ENCODE measurements at regions not wholly inside any gene's neighbourhood (a gene's known extent, or its start where the extent isn't known, plus 50 kb on each side); places are given as distances from the start of the nearest gene placed in this dataset.

DNA sequence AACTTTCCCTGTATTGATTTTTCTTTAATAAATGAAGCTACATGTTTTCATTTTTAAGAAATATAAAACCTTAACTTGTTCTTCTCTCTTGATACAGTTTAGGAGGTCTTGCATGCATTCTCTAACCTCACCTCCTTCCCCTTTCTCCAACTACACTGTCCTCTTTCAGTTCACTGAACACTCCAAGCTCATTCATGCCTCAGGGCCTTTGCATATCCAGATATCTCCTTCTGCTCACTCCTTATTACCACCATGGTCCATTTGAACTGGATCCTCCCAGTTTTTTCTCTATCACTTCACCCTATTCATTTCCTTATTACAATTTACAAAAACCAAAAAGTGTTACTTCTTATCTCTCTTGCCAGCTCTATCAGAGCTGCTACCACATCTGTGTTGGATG lies 242.9 kb upstream of the PLEKHG7 start:
- TF ChIP-seq, protein P1, sequence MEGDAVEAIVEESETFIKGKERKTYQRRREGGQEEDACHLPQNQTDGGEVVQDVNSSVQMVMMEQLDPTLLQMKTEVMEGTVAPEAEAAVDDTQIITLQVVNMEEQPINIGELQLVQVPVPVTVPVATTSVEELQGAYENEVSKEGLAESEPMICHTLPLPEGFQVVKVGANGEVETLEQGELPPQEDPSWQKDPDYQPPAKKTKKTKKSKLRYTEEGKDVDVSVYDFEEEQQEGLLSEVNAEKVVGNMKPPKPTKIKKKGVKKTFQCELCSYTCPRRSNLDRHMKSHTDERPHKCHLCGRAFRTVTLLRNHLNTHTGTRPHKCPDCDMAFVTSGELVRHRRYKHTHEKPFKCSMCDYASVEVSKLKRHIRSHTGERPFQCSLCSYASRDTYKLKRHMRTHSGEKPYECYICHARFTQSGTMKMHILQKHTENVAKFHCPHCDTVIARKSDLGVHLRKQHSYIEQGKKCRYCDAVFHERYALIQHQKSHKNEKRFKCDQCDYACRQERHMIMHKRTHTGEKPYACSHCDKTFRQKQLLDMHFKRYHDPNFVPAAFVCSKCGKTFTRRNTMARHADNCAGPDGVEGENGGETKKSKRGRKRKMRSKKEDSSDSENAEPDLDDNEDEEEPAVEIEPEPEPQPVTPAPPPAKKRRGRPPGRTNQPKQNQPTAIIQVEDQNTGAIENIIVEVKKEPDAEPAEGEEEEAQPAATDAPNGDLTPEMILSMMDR (IDR thresholded peaks at IDR 0.05; ENCODE audit: low read depth, low read length), result no peak
- no peaks in the 10 kb centered on the region; the same call in 1 of the 2 replicates for H3K4me1 ChIP-seq
- no peak for DNase-seq
- H3K27me3 ChIP-seq, result no peaks in the 10 kb centered on the region
- H3K4me3 ChIP-seq (ENCODE audit: low read depth, low read length), result no peak overlapping the region
- no peaks in the 10 kb centered on the region for H3K9me3 ChIP-seq
- no peaks in the 10 kb centered on the region for H3K36me3 ChIP-seq

DNA sequence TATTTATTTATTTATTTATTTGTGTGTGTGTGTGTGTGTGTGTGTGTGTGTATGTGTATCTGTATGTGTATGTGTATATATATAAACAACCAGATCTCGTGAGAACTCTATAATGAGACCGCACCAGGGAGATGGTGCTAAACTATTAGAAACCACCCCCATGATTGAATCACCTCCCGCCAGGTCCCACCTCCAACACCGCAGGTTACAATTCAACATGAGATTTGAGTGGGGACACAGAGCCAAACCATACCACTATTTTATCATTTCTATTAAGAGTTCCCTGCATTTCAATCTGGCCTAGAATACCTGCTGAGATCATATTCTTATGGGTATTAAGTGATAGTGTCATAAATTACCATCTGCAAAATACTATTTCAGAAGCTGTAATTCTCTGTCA lies 243.8 kb upstream of the PLEKHG7 start:
- DNase-seq, result no peak
- TF ChIP-seq, protein P1 (IDR thresholded peaks at IDR 0.05; ENCODE audit: low read depth, low read length), result no peak
- no peaks in the 10 kb centered on the region for H3K36me3 ChIP-seq
- H3K27me3 ChIP-seq, result no peaks in the 10 kb centered on the region
- no peaks in the 10 kb centered on the region for H3K4me1 ChIP-seq
- no peak overlapping the region for H3K4me3 ChIP-seq (ENCODE audit: low read depth, low read length)
- H3K9me3 ChIP-seq, result no peaks in the 10 kb centered on the region

DNA sequence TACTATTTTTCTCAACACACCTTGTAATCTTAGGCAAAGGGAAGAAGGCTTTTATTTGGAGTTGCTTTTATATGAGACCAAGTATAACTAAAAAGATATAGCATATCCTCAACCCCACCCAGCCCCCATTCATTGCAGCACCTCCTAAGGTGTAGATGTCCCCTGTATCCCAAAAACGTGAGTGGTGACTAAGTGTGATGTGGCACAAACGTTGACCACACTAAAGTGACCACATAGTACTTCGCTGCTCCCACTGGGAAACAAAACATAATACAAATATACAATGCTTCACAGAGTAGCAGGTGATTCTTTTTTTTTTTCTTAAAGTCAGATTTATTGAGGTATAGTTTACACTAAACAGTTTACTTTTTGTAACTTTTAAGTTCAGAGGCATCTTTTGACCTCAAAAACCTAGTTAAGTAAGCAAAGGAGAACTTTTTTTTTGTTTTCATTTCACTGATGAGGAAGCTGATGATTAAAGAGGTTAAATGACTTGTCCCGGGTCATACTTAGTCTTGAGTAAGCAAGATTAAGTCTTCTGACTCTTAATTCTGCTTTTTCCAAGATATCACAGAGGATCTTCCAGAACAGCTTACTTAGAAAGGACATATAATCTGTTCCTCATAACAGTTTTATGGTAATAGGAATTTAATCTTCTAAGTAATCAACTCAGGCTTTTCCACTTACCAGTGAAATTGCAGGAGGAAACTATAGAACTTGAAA lies 245.2 kb upstream of the PLEKHG7 start:
- Histone ChIP-seq H3K4me1 (no peaks in the 10 kb centered on the region), H3K27me3 (no peaks in the 10 kb centered on the region), H3K36me3 (no peaks in the 10 kb centered on the region), H3K4me3 (ENCODE audit: low read depth, low read length) (no peak overlapping the region), H3K9me3 (no peaks in the 10 kb centered on the region)
- DNase-seq, result no peak
- TF ChIP-seq, protein P1 (IDR thresholded peaks at IDR 0.05; ENCODE audit: low read depth, low read length), result no peak

DNA sequence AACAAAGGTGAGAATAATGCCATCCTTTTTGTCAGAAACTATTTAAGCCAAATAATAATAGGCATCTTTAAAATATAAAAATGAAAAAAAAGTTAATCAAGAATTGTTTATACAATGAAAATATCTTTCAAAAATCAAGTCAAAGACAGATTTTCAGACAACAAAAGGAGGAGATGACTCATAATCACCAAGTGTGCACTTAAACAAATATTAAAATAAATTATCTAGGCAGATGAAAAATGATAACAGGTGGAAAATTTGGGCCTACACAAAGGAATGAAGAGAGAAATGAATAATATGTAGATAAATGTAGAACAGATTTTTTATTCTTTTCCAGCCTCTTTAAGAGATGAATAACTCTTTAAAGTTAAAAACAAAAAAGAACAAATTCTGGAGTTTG lies 250.0 kb upstream of the PLEKHG7 start:
- H3K4me3 ChIP-seq (ENCODE audit: low read depth, low read length), result no peak overlapping the region
- no peaks in the 10 kb centered on the region for H3K4me1 ChIP-seq
- H3K9me3 ChIP-seq, result no peaks in the 10 kb centered on the region
- DNase-seq, result no peak
- H3K36me3 ChIP-seq, result no peaks in the 10 kb centered on the region
- TF ChIP-seq, protein P1 (IDR thresholded peaks at IDR 0.05; ENCODE audit: low read depth, low read length), result no peak
- no peaks in the 10 kb centered on the region for H3K27me3 ChIP-seq

DNA sequence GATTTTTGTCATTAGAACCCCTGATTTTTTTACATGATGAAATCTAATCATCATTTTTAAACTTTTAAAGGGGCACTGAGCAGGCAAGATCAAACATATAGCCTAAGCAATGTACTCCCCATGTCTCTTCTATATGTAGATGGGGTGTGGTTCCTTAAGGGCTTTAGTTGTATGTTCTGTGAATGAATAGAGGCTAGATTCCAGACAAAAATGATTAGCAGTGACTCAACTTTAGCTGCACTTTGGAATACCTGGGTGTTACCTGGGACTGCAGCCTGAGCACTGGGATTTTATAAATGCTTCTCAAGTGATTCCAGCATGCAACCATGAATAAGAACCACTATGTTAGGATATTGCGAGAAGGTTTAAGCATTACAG lies 256.7 kb upstream of the PLEKHG7 start:
- H3K36me3 ChIP-seq, result no peaks in the 10 kb centered on the region
- no peaks in the 10 kb centered on the region for H3K4me1 ChIP-seq
- no peak overlapping the region for H3K4me3 ChIP-seq (ENCODE audit: low read depth, low read length)
- H3K27me3 ChIP-seq, result no peaks in the 10 kb centered on the region
- H3K9me3 ChIP-seq, result no peaks in the 10 kb centered on the region
- TF ChIP-seq, protein P1 (IDR thresholded peaks at IDR 0.05; ENCODE audit: low read depth, low read length), result no peak
- DNase-seq, result no peak

DNA sequence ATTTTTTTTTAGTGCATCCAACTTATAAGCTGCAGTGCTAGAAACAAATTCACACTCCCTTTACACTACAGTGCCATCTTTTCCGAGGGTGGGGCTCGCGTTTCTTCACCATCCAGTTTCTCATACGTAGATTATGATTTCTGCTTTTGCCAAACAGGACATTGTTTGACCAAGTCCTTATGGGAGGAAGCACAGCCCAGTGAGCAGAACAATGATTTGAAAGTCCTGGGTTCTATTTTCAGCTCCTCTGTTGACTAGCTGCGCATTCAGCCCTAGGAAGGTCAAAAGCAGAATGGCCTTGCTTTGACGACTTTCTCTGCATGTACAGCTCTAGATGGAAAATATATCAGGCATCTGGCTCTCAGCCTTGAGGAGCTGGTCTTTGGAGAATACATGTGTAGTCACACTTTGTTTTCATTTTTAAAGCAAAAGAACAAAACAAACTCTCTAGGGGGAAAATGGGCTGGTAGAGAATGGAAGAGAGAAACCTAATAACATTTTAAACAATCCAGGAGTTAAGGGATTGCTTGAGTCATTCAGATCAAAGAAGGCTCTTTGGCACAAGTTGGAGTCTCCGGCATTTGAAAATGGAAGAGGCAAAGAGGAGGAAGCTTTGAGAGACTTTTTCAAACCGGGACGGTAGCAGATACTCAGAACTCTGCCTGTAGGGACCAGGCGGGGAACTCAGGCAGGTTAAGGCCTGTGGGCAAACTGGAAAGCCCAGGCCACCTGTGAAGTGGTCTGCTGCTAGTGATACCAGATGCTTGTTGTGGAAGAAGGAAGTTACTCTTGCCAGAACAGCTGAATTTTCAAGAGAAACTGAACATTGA lies 257.3 kb upstream of the PLEKHG7 start:
- H3K36me3 ChIP-seq, result no peaks in the 10 kb centered on the region
- DNase-seq, result no peak
- no peak overlapping the region for H3K4me3 ChIP-seq (ENCODE audit: low read depth, low read length)
- TF ChIP-seq, protein P1 (IDR thresholded peaks at IDR 0.05; ENCODE audit: low read depth, low read length), result no peak
- H3K27me3 ChIP-seq, result no peaks in the 10 kb centered on the region
- no peaks in the 10 kb centered on the region for H3K4me1 ChIP-seq
- no peaks in the 10 kb centered on the region for H3K9me3 ChIP-seq

Measured in BE2C (cell line).